ENCODE measurements at regions not wholly inside any gene's neighbourhood (a gene's known extent, or its start where the extent isn't known, plus 50 kb on each side); places are given as distances from the start of the nearest gene placed in this dataset.

GRCh38 chr2:191738003-191738402 lies 60.1 kb downstream of the NABP1 start:
- no peak for DNase-seq (ENCODE audit: low read depth)

DNA sequence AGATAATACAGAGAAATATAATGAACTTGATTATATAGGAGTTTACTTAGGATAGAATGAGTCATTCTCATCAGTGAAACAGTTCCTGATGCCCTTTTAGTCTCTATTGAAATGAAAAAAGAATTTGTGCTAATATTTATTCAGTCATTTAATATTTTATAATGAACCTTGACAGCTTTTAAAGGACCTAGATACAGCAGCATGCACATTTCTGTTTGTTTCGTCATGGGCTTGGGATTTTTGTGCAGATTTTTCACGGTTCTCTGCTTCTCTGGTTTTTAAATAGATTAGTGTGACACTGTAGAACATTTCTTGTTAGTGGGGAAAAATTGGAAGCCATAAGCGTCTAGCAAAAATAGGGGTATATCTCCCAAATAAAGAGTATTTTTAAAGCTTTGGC lies 60.7 kb downstream of the NABP1 start:
- no peak for DNase-seq (ENCODE audit: low read depth)

DNA sequence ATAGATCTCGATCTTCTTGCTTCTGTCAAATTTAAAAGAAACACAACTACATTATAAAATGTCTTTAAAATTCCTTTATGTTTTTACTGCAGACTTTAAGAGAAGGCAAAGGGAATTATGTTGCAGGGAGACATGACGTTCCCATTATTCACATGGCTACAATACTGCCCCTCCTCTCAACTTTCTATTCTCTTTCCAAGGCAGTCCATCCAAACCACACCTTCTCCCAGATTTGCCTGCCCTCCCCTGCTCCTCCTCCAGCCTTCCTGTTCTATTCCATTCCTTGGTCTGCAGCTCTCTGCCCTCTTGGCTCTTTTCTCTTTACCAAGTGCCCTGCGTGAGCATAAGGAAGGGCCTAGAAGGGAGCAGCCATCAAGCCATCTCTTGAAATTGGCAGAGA lies 61.3 kb downstream of the NABP1 start:
- no peak for DNase-seq (ENCODE audit: low read depth)

DNA sequence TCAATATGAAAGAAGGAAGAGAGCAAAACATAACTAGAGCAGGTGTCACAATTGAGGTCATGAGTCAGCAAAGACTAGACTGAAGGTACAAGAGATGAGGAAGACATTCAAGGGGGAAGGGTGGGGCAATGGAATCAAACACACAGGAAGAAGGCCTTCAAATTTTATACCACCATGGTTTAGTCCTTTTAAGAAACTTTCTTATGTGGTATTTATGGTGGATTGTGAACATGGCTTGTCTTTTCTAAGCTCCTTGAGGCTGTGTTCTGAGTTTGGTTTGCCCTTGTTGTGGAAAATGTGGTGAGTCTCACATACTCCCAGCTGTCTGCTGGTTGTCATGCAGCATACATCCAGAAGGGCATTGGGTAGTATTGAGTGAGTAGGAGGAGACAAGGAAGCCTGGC lies 62.1 kb downstream of the NABP1 start:
- no peak for DNase-seq (ENCODE audit: low read depth)

GRCh38 chr2:191740759-191741158 lies 62.8 kb downstream of the NABP1 start:
- no peak for DNase-seq (ENCODE audit: low read depth)

DNA sequence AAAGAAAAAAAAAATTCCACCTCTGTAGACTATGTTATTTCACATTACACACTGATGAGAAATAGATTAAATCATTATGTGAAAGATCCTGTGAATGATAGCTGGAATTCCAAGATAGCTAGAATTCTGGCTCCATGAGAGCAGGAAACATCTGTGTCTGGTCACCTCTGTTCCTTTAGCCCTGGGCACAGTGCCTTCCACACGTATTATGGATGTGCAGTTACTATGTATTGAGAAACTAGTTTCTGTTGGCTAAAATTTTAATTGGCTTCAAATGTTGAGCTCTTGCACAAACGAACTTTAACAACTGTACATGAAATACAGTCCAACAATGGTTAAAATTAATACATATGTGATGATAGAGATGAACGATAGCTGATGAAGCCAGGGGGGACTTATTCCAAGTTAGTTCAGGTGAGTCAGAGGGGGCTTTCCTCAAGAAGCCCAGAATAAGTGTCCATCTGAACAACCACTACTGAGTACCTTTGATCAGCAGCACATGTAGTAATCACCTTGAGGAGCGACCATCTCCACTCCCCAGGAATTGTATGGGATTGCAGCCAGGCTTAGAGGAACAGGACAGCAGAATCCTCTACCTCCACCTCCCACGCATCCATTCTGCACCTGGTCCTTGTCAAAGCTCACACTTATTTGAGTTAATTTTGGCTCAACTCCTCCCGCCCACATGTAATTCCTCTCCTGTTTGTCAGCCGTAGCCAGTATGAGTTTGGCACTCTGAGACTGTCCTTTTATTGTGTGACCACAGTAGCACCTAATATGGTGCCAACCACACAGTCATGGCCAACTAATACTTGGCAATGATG lies 68.6 kb downstream of the NABP1 start:
- DNase-seq (ENCODE audit: low read depth), result peak; percentile 36

GRCh38 chr2:191747170-191747530 lies 69.2 kb downstream of the NABP1 start:
- DNase-seq (ENCODE audit: low read depth), result no peak

DNA sequence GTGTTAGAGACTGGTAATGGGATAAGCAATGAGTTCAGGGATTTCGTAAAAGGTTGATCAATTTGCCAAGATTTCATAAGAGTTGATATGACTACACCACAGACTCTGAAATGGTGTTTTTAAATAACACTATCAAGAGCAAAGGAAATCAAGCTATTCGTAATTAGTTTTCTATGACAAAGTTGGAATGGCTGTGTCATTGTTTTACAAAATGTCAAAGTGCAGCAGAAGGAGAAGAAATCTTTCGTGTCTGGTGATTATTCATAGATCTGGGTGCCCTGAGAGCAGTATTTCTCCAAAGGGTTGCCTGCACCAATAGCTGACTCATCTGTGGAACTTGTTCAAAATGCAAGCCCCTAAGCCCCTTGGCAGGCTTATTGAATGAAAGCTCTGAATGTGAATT lies 70.1 kb downstream of the NABP1 start:
- DNase-seq (ENCODE audit: low read depth), result no peak

- no peak for DNase-seq (ENCODE audit: low read depth)
Measured at GRCh38 chr2:191748528-191749180, 70.7 kb downstream of the NABP1 start.

GRCh38 chr2:191749181-191749540 lies 71.2 kb downstream of the NABP1 start:
- DNase-seq (ENCODE audit: low read depth), result no peak

DNA sequence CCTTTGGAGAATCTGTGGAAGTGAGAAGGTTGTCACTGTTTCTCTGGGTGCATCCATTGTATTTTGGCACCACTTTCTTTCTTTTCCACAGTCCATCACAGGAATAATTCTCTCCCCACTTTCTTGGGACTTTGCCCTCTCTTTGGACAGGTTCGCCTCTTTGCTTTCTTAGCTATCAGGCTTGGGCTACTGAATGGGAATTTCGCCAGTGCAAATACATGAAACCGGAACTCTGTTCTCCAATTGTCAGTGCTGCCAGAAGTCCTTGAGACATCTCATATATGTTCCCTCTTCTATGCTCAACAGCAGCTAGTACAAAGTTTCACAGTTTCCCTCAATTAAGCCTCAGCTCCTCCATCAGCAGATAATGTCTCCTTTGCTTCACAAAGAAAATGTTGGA lies 76.2 kb downstream of the NABP1 start:
- DNase-seq (ENCODE audit: low read depth), result no peak

DNA sequence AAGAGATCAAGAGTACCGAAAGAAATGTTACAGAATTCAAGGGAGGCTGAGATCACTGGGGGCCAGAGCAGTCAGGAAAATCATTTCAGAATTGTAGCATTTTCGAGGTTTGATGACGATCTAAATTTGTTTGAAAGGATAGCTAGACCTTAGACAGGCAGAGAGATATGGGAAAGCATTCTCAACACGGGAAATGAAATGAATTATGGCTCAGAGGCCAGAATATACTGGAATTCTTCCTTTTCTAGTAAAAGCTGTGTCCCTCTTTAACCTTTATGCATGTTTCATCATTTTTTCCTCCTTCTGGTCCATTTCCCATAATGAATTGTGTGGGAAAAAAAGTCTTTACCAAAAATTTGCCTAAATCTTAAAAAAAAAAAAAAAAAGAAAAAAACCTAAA lies 78.8 kb downstream of the NABP1 start:
- no peak for DNase-seq (ENCODE audit: low read depth)

- DNase-seq (ENCODE audit: low read depth), result no peak
Measured at GRCh38 chr2:191757208-191757607, 79.3 kb downstream of the NABP1 start.

GRCh38 chr2:191758518-191759507 lies 80.9 kb downstream of the NABP1 start:
- peak; percentile 66 for DNase-seq (ENCODE audit: low read depth)

DNA sequence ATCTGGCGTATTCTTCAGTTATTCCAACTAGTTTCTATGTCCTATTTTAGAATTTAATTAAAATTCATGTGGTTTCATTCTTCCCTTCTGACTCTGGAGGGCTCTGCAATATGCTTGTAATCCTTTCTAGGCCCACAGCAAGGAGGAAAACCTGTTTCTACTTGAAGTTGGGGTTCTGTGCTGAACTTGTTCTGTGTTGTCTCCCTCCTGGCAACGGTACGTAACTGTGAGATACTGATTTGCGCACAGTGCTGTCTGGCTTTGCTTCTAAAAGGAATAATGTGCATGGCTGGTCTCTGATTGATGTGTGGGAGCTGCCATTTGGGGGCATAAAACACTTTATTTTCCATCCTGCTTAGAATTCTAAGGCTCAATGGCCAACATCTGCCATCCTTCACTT lies 81.7 kb downstream of the NABP1 start:
- DNase-seq (ENCODE audit: low read depth), result no peak

DNA sequence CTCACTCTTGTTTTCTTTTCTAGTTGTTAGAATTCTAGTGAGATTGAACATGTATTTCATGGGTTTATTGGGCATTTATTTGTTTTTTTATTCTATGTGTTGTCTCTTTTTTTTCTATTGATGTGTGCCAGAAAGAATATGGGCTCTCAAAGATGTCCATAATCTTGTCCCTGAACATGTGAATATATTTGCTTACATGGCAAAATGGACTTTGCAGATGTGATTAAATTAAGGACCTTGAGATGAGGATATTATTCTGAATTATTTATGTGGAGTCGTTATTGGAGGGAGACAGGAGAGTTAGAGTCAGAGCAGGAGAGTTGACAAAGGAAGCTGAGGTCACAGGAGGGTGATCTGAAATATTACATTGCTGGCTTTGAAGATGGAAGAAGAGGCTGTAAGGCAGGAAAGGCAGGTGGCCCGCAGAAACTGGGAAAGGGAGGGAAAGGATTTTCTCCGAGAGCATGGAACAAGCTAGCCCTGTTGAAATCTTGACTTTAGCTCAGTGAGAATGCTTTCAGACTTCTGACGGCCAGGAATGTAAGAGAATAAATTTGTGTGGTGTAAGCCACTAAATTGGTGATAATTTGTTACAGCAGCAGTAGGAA lies 82.8 kb downstream of the NABP1 start:
- DNase-seq (ENCODE audit: low read depth), result no peak

GRCh38 chr2:191773136-191773535 lies 73.8 kb downstream of the CAVIN2 start:
- DNase-seq (ENCODE audit: low read depth), result no peak

DNA sequence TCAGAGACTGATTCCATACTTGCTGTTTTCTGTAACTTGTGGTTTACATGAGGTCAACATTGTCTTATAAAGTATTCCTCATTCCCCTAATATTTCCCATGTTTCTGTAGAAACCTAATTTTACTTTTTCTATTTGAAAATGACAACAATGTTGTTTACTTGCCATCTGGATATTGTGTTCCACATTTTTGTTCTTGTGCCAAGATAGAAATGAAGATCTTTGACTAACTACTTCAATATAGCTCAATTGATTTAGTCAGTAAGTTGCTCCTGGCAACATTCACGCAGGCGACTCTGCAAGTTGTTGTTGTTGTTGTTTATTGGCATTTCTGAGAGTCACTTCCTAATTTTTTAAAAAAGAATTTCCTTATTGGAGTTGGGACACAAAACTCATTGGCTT lies 69.5 kb downstream of the CAVIN2 start:
- DNase-seq (ENCODE audit: low read depth), result no peak

- no peak for DNase-seq (ENCODE audit: low read depth)
Measured at GRCh38 chr2:191778041-191778440, 68.8 kb downstream of the CAVIN2 start.

GRCh38 chr2:191782351-191782750 lies 64.5 kb downstream of the CAVIN2 start:
- no peak for DNase-seq (ENCODE audit: low read depth)

GRCh38 chr2:191783416-191783815 lies 63.5 kb downstream of the CAVIN2 start:
- no peak for DNase-seq (ENCODE audit: low read depth)

Measured in RPMI7951 (cell line).